GM23338 (cell line): ENCODE measurements at regions not wholly inside any gene's neighbourhood (a gene's known extent, or its start where the extent isn't known, plus 50 kb on each side); places are given as distances from the start of the nearest gene placed in this dataset.

Source experiments
- ATAC-seq: fragments of 200-7000 bp; cut with Tn5 transposase; 3 replicates; pipeline ENCODE4 v1.9.1; 2020
- DNase-seq: peaks from one replicate; pipeline ENCODE4 v3.0.0-alpha.2; 2015; ENCODE audit warnings: low spot score
- H2AFZ ChIP-seq: fragments of 200-600 bp; sonication (generic); 2 replicates; pipeline ENCODE4 v1.8.0; 2016; ENCODE audit warnings: antibody characterized with exemption, mild to moderate bottlenecking, moderate library complexity
- H3F3A ChIP-seq: fragments of 200-600 bp; sonication (generic); replicated peaks from 2 replicates; pipeline ENCODE4 v1.8.0; 2017; ENCODE audit warnings: antibody characterized with exemption, mixed run types, low read depth
- H3K27ac ChIP-seq: fragments of 200-600 bp; sonication (generic); 2 replicates; pipeline ENCODE4 v1.6.1; 2016; ENCODE audit warnings: low read depth
- H3K27me3 ChIP-seq: fragments of 200-600 bp; sonication (generic); 2 replicates; pipeline ENCODE4 v1.8.0; 2016; ENCODE audit warnings: mild to moderate bottlenecking, mixed run types, moderate library complexity; ENCODE audit not compliant: insufficient read depth
- H3K36me3 ChIP-seq: fragments of 200-600 bp; sonication (generic); 2 replicates; pipeline ENCODE4 v1.8.0; 2016; ENCODE audit warnings: mild to moderate bottlenecking; ENCODE audit not compliant: insufficient read depth
- H3K4me1 ChIP-seq: fragments of 200-600 bp; sonication (generic); 2 replicates; pipeline ENCODE4 v1.8.0; 2016; ENCODE audit warnings: mild to moderate bottlenecking, moderate library complexity; ENCODE audit not compliant: insufficient read depth
- H3K4me2 ChIP-seq: fragments of 200-600 bp; sonication (generic); 2 replicates; pipeline ENCODE4 v1.7.1; 2017; ENCODE audit warnings: mixed run types
- H3K4me3 ChIP-seq: fragments of 200-600 bp; sonication (generic); 2 replicates; pipeline ENCODE4 v1.6.1; 2016; ENCODE audit warnings: mixed run types
- H3K79me2 ChIP-seq: fragments of 200-600 bp; sonication (generic); replicated peaks from 2 replicates; pipeline ENCODE4 v1.8.0; 2017; ENCODE audit warnings: mild to moderate bottlenecking; ENCODE audit not compliant: insufficient read depth
- H3K9me2 ChIP-seq: fragments of 200-600 bp; sonication (generic); 2 replicates; pipeline ENCODE4 v1.8.0; 2017; ENCODE audit not compliant: insufficient read depth
- H4K20me1 ChIP-seq: fragments of 200-600 bp; sonication (generic); replicated peaks from 2 replicates; pipeline ENCODE4 v1.8.0; 2017; ENCODE audit warnings: mild to moderate bottlenecking; ENCODE audit not compliant: insufficient read depth
- H3K27ac Mint-ChIP-seq: 2 replicates; pipeline ENCODE4 v1.8.0; 2020; ENCODE audit warnings: inconsistent platforms, mild to moderate bottlenecking, moderate library complexity, mixed read lengths
- H3K27me3 Mint-ChIP-seq: 3 replicates; pipeline ENCODE4 v1.8.0; 2022; ENCODE audit warnings: low read depth, mild to moderate bottlenecking, moderate library complexity, mixed read lengths, inconsistent platforms; ENCODE audit not compliant: insufficient read depth, poor library complexity
- H3K36me3 Mint-ChIP-seq: 3 replicates; pipeline ENCODE4 v1.8.0; 2021; ENCODE audit warnings: low read depth, mild to moderate bottlenecking, inconsistent platforms, moderate library complexity, mixed read lengths
- H3K4me1 Mint-ChIP-seq: 3 replicates; pipeline ENCODE4 v1.8.0; 2020; ENCODE audit warnings: mild to moderate bottlenecking, inconsistent platforms, mixed read lengths
- H3K4me3 Mint-ChIP-seq: 3 replicates; pipeline ENCODE4 v1.8.0; 2021; ENCODE audit warnings: moderate library complexity, mild to moderate bottlenecking, inconsistent platforms, mixed read lengths
- H3K9me3 Mint-ChIP-seq: 3 replicates; pipeline ENCODE4 v1.8.0; 2020; ENCODE audit warnings: moderate library complexity, mild to moderate bottlenecking, inconsistent platforms, mixed read lengths
- CREB1 ChIP-seq: fragments of 250-450 bp; sonication (Bioruptor Pico); IDR thresholded peaks from 2 replicates; pipeline ENCODE4 v1.5.0; 2020; ENCODE audit warnings: low read depth, mild to moderate bottlenecking, moderate library complexity
- EZH2 ChIP-seq: fragments of 200-600 bp; sonication (generic); IDR thresholded peaks from one replicate; pipeline ENCODE4 v1.8.0; 2017; ENCODE audit warnings: antibody characterized with exemption, mild to moderate bottlenecking, low read depth; ENCODE audit not compliant: unreplicated experiment
- EZH2phosphoT487 ChIP-seq: fragments of 200-600 bp; sonication (generic); IDR thresholded peaks from one replicate; pipeline ENCODE4 v1.8.1; 2018; ENCODE audit warnings: antibody characterized with exemption; ENCODE audit not compliant: unreplicated experiment
- JUNB ChIP-seq: IDR thresholded peaks from one replicate; pipeline ENCODE4 v1.6.1; 2016; ENCODE audit warnings: antibody characterized with exemption; ENCODE audit not compliant: unreplicated experiment
- NANOG ChIP-seq: IDR thresholded peaks from 2 replicates; pipeline ENCODE4 v1.6.1; 2016; ENCODE audit warnings: antibody characterized with exemption, borderline replicate concordance
- POLR2AphosphoS5 ChIP-seq: IDR thresholded peaks from 2 replicates; pipeline ENCODE4 v1.6.1; 2016; ENCODE audit warnings: antibody characterized with exemption, low read depth
- STAT1 ChIP-seq: IDR thresholded peaks from one replicate; pipeline ENCODE4 v1.6.1; 2016; ENCODE audit warnings: antibody characterized with exemption; ENCODE audit not compliant: unreplicated experiment
- ZNF114 ChIP-seq: fragments of 250-450 bp; sonication (Bioruptor Pico); IDR thresholded peaks from 2 replicates; pipeline ENCODE4 v1.5.0; 2020; ENCODE audit warnings: mild to moderate bottlenecking, moderate library complexity
- ZNF331 ChIP-seq: fragments of 250-450 bp; sonication (Bioruptor Pico); IDR thresholded peaks from 2 replicates; pipeline ENCODE4 v1.5.0; 2020; ENCODE audit warnings: low read depth, mild to moderate bottlenecking, moderate library complexity
- TF ChIP-seq, protein P1 (sequence below): fragments of 250-450 bp; sonication (Bioruptor Pico); IDR thresholded peaks from 2 replicates; pipeline ENCODE4 v1.5.0; 2020; ENCODE audit warnings: mild to moderate bottlenecking, moderate library complexity
- TF ChIP-seq, protein P2 (sequence below): IDR thresholded peaks from 2 replicates; pipeline ENCODE4 v1.6.1; 2016; ENCODE audit warnings: antibody characterized with exemption
- TF ChIP-seq, protein P3 (sequence below): IDR thresholded peaks from one replicate; pipeline ENCODE4 v1.6.1; 2018; ENCODE audit warnings: antibody characterized with exemption; ENCODE audit not compliant: unreplicated experiment
- TF ChIP-seq, protein P4 (sequence below), 2 experiments: fragments of 200-600 bp in 1 of 2; sonication (generic) in 1 of 2; conservative IDR thresholded peaks; 2 replicates each; pipeline versions ENCODE4 v1.5.1 to v1.6.1; 2016 to 2017; ENCODE audit warnings: antibody characterized with exemption in 2 of 2, low read depth in 2 of 2, mild to moderate bottlenecking in 2 of 2, moderate library complexity in 1 of 2

DNA sequence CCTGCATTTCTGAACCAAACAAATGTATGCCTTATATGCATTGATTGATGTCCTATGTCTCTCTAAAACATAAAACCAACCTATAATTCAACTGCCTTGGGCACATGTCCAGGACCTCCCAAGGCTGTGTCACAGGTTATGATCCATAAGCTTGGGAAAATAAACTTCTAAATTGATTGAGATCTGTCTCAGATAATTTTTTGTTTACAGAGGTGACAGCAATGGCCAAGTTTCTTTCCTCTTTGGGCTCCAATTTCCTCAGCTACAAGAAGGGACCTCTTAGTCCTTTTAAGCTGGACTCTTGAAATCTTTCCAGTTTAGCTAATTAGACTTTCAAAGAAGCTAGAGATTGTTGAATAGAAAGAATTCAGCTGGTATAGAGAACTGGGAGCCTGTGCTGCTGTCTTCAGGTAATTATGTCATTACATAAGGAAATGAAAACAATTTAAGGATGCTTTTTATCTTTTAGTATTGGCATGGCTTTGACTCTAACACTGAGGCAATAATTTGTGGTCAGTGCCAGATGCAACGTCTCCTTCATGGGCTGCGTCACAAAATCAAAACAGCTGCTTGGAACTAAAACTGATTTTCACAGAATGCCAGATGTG, 412.1 kb upstream of the TRIB2 start:
- peaks cover 12% of the 10 kb centered on the region; the same call in 2 of the 3 replicates for H3K4me1 Mint-ChIP-seq
- H3K4me3 Mint-ChIP-seq: no peak overlapping the region
- H3K36me3 ChIP-seq: no peaks in the 10 kb centered on the region
- no peaks in the 10 kb centered on the region; the same call in 2 of the 3 replicates for H3K36me3 Mint-ChIP-seq
- H4K20me1 ChIP-seq: no peaks in the 10 kb centered on the region
- ATAC-seq: no peak
- no peak for DNase-seq
- no peaks in the 10 kb centered on the region for H3K27me3 ChIP-seq
- TF ChIP-seq ZNF331 (CRISPR knock-in tag) (no peak), CREB1 (CRISPR knock-in tag) (no peak), NANOG (no peak), POLR2AphosphoS5 (no peak), ZNF114 (CRISPR knock-in tag) (no peak), EZH2phosphoT487 (no peak), JUNB (no peak), STAT1 (no peak), EZH2 (no peak)
- TF ChIP-seq, protein P1, sequence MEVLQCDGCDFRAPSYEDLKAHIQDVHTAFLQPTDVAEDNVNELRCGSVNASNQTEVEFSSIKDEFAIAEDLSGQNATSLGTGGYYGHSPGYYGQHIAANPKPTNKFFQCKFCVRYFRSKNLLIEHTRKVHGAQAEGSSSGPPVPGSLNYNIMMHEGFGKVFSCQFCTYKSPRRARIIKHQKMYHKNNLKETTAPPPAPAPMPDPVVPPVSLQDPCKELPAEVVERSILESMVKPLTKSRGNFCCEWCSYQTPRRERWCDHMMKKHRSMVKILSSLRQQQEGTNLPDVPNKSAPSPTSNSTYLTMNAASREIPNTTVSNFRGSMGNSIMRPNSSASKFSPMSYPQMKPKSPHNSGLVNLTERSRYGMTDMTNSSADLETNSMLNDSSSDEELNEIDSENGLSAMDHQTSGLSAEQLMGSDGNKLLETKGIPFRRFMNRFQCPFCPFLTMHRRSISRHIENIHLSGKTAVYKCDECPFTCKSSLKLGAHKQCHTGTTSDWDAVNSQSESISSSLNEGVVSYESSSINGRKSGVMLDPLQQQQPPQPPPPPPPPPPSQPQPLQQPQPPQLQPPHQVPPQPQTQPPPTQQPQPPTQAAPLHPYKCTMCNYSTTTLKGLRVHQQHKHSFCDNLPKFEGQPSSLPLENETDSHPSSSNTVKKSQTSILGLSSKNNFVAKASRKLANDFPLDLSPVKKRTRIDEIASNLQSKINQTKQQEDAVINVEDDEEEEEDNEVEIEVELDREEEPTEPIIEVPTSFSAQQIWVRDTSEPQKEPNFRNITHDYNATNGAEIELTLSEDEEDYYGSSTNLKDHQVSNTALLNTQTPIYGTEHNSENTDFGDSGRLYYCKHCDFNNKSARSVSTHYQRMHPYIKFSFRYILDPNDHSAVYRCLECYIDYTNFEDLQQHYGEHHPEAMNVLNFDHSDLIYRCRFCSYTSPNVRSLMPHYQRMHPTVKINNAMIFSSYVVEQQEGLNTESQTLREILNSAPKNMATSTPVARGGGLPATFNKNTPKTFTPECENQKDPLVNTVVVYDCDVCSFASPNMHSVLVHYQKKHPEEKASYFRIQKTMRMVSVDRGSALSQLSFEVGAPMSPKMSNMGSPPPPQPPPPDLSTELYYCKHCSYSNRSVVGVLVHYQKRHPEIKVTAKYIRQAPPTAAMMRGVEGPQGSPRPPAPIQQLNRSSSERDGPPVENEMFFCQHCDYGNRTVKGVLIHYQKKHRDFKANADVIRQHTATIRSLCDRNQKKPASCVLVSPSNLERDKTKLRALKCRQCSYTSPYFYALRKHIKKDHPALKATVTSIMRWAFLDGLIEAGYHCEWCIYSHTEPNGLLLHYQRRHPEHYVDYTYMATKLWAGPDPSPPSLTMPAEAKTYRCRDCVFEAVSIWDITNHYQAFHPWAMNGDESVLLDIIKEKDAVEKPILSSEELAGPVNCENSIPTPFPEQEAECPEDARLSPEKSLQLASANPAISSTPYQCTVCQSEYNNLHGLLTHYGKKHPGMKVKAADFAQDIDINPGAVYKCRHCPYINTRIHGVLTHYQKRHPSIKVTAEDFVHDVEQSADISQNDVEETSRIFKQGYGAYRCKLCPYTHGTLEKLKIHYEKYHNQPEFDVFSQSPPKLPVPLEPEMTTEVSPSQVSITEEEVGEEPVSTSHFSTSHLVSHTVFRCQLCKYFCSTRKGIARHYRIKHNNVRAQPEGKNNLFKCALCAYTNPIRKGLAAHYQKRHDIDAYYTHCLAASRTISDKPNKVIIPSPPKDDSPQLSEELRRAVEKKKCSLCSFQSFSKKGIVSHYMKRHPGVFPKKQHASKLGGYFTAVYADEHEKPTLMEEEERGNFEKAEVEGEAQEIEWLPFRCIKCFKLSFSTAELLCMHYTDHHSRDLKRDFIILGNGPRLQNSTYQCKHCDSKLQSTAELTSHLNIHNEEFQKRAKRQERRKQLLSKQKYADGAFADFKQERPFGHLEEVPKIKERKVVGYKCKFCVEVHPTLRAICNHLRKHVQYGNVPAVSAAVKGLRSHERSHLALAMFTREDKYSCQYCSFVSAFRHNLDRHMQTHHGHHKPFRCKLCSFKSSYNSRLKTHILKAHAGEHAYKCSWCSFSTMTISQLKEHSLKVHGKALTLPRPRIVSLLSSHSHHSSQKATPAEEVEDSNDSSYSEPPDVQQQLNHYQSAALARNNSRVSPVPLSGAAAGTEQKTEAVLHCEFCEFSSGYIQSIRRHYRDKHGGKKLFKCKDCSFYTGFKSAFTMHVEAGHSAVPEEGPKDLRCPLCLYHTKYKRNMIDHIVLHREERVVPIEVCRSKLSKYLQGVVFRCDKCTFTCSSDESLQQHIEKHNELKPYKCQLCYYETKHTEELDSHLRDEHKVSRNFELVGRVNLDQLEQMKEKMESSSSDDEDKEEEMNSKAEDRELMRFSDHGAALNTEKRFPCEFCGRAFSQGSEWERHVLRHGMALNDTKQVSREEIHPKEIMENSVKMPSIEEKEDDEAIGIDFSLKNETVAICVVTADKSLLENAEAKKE (CRISPR knock-in tag): no peak
- TF ChIP-seq, protein P2, sequence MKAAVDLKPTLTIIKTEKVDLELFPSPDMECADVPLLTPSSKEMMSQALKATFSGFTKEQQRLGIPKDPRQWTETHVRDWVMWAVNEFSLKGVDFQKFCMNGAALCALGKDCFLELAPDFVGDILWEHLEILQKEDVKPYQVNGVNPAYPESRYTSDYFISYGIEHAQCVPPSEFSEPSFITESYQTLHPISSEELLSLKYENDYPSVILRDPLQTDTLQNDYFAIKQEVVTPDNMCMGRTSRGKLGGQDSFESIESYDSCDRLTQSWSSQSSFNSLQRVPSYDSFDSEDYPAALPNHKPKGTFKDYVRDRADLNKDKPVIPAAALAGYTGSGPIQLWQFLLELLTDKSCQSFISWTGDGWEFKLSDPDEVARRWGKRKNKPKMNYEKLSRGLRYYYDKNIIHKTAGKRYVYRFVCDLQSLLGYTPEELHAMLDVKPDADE: no peak
- TF ChIP-seq, protein P3, sequence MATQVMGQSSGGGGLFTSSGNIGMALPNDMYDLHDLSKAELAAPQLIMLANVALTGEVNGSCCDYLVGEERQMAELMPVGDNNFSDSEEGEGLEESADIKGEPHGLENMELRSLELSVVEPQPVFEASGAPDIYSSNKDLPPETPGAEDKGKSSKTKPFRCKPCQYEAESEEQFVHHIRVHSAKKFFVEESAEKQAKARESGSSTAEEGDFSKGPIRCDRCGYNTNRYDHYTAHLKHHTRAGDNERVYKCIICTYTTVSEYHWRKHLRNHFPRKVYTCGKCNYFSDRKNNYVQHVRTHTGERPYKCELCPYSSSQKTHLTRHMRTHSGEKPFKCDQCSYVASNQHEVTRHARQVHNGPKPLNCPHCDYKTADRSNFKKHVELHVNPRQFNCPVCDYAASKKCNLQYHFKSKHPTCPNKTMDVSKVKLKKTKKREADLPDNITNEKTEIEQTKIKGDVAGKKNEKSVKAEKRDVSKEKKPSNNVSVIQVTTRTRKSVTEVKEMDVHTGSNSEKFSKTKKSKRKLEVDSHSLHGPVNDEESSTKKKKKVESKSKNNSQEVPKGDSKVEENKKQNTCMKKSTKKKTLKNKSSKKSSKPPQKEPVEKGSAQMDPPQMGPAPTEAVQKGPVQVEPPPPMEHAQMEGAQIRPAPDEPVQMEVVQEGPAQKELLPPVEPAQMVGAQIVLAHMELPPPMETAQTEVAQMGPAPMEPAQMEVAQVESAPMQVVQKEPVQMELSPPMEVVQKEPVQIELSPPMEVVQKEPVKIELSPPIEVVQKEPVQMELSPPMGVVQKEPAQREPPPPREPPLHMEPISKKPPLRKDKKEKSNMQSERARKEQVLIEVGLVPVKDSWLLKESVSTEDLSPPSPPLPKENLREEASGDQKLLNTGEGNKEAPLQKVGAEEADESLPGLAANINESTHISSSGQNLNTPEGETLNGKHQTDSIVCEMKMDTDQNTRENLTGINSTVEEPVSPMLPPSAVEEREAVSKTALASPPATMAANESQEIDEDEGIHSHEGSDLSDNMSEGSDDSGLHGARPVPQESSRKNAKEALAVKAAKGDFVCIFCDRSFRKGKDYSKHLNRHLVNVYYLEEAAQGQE: no peak
- TF ChIP-seq, protein P4, sequence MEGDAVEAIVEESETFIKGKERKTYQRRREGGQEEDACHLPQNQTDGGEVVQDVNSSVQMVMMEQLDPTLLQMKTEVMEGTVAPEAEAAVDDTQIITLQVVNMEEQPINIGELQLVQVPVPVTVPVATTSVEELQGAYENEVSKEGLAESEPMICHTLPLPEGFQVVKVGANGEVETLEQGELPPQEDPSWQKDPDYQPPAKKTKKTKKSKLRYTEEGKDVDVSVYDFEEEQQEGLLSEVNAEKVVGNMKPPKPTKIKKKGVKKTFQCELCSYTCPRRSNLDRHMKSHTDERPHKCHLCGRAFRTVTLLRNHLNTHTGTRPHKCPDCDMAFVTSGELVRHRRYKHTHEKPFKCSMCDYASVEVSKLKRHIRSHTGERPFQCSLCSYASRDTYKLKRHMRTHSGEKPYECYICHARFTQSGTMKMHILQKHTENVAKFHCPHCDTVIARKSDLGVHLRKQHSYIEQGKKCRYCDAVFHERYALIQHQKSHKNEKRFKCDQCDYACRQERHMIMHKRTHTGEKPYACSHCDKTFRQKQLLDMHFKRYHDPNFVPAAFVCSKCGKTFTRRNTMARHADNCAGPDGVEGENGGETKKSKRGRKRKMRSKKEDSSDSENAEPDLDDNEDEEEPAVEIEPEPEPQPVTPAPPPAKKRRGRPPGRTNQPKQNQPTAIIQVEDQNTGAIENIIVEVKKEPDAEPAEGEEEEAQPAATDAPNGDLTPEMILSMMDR (conservative IDR thresholded peaks at IDR 0.05; ENCODE audit: low read depth in 2 of 2): no peak
- H3K4me3 ChIP-seq: no peak overlapping the region
- no peak overlapping the region for H3K27ac Mint-ChIP-seq
- peaks cover 16% of the 10 kb centered on the region for H3K9me2 ChIP-seq
- no peaks in the 10 kb centered on the region for H3K79me2 ChIP-seq
- H3F3A ChIP-seq: no peaks in the 10 kb centered on the region
- no peak overlapping the region for H3K27ac ChIP-seq
- peaks cover 2% of the 10 kb centered on the region for H3K27me3 Mint-ChIP-seq
- no peak overlapping the region for H3K4me2 ChIP-seq
- peaks cover 12% of the 10 kb centered on the region for H3K4me1 ChIP-seq
- no peak overlapping the region for H2AFZ ChIP-seq
- H3K9me3 Mint-ChIP-seq: no peaks in the 10 kb centered on the region
